A549 (cell line): ENCODE measurements at regions not wholly inside any gene's neighbourhood (a gene's known extent, or its start where the extent isn't known, plus 50 kb on each side); places are given as distances from the start of the nearest gene placed in this dataset.

Experiments used
- POLR2A ChIP-seq: IDR thresholded peaks from 2 replicates; pipeline ENCODE4 v1.6.1; 2012; ENCODE audit warnings: mild to moderate bottlenecking, low read length
- TP53 ChIP-seq: fragments of 250-450 bp; sonication (Bioruptor Pico); IDR thresholded peaks from 2 replicates; pipeline ENCODE4 v1.5.0; 2021; ENCODE audit warnings: mild to moderate bottlenecking, moderate library complexity
- TF ChIP-seq, protein P1 (sequence below): fragments of >200 bp; sonication (Bioruptor Twin); formaldehyde crosslinking; IDR thresholded peaks from 3 replicates; pipeline ENCODE4 v1.5.1; 2016
- TF ChIP-seq, protein P2 (sequence below): fragments of 200-600 bp; sonication (generic); IDR thresholded peaks from 2 replicates; pipeline ENCODE4 v1.6.1; 2016; ENCODE audit warnings: antibody characterized with exemption, mild to moderate bottlenecking, moderate library complexity

DNA sequence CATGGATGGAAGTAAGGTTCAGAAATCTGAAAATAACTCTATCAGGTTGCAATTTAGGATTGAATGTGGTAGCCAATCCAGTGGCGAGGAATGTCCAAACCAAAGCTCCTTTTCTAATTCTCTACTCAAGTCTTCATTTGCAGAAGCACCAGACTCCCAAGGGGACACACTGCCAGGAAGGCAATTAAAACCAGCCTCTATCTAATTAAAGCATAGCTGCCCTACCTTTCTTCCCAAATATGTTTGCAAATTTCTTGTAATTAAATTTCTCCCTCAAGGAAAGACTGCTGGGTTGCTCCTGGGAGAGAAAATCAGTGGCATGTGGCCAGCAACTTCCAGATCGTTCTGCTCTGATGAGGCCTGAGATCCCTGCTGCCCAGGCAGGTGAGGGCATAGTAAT lies 153.4 kb upstream of the MCTP2 start:
- TF ChIP-seq, protein P1, sequence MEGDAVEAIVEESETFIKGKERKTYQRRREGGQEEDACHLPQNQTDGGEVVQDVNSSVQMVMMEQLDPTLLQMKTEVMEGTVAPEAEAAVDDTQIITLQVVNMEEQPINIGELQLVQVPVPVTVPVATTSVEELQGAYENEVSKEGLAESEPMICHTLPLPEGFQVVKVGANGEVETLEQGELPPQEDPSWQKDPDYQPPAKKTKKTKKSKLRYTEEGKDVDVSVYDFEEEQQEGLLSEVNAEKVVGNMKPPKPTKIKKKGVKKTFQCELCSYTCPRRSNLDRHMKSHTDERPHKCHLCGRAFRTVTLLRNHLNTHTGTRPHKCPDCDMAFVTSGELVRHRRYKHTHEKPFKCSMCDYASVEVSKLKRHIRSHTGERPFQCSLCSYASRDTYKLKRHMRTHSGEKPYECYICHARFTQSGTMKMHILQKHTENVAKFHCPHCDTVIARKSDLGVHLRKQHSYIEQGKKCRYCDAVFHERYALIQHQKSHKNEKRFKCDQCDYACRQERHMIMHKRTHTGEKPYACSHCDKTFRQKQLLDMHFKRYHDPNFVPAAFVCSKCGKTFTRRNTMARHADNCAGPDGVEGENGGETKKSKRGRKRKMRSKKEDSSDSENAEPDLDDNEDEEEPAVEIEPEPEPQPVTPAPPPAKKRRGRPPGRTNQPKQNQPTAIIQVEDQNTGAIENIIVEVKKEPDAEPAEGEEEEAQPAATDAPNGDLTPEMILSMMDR, result no peak
- TF ChIP-seq TP53 (CRISPR knock-in tag), result no peak
- TF ChIP-seq POLR2A, result no peak
- TF ChIP-seq, protein P2, sequence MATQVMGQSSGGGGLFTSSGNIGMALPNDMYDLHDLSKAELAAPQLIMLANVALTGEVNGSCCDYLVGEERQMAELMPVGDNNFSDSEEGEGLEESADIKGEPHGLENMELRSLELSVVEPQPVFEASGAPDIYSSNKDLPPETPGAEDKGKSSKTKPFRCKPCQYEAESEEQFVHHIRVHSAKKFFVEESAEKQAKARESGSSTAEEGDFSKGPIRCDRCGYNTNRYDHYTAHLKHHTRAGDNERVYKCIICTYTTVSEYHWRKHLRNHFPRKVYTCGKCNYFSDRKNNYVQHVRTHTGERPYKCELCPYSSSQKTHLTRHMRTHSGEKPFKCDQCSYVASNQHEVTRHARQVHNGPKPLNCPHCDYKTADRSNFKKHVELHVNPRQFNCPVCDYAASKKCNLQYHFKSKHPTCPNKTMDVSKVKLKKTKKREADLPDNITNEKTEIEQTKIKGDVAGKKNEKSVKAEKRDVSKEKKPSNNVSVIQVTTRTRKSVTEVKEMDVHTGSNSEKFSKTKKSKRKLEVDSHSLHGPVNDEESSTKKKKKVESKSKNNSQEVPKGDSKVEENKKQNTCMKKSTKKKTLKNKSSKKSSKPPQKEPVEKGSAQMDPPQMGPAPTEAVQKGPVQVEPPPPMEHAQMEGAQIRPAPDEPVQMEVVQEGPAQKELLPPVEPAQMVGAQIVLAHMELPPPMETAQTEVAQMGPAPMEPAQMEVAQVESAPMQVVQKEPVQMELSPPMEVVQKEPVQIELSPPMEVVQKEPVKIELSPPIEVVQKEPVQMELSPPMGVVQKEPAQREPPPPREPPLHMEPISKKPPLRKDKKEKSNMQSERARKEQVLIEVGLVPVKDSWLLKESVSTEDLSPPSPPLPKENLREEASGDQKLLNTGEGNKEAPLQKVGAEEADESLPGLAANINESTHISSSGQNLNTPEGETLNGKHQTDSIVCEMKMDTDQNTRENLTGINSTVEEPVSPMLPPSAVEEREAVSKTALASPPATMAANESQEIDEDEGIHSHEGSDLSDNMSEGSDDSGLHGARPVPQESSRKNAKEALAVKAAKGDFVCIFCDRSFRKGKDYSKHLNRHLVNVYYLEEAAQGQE, result no peak
